MV-4-11 (cell line): ENCODE measurements at regions not wholly inside any gene's neighbourhood (a gene's known extent, or its start where the extent isn't known, plus 50 kb on each side); places are given as distances from the start of the nearest gene placed in this dataset.

Source experiments
- DNase-seq: peaks from one replicate; lab custom pipeline; 2025; lab: John Stamatoyannopoulos, UW

DNA sequence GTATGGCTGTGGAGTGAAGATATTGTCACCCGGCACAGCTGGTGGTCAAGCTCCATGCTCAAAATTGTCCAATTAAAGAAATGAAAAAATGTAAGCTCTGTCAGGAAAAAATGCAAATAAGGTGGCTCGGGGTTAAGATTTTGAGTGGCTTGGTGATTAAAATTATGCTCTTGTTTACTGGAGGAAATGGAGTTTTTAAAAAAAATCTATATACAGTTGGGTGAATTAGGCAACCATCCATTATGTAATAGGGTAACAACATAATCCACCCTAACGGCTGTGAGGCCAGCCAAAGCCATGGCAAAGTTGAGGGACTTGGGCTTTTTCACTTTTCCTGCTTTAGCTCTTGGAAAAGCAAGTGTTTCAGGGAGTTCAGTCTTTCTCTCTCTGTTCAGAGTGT is 260.8 kb upstream of the HABP2 start:
- DNase-seq, result peak; percentile 91

DNA sequence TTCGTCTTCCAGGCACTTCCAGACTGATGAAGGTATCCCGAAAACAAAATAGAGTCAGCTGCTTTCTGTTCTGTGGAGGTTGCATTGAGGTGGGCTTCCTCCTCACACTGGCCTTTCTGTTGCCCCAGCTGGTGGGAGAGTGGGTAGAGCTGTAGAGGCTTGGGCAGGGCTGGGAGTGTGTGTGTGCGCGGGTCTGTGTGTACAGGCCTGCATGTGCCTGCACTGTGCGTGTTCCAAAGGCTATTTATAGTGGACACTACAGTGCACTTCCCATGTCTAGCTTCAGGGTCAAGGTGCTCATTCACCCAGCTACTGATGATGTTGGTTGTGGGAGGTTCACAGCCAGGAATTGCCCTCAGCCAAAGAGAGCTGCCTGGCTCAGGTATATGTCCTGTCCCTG is 260.1 kb upstream of the HABP2 start:
- DNase-seq, result peak; percentile 15

DNA sequence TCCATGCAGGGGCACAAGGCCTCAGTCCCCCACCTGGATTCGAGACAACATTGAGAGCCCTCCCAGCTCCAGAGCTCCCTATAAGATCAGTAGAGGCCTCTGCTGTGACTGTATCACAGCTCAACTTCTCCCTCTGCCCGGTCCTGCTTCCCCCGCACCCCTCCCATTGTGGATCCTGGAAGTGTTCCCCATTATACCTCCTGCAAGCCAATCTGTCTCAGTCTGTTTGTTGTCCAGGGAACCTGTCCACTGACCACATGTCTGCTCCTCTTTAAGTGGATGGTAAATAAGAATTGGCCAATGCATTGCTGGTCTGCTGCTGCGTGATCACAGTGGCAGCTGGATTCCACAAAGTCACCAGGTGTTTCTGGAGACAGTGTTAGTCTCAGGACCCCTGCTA is 259.7 kb upstream of the HABP2 start:
- DNase-seq, result no peak

DNA sequence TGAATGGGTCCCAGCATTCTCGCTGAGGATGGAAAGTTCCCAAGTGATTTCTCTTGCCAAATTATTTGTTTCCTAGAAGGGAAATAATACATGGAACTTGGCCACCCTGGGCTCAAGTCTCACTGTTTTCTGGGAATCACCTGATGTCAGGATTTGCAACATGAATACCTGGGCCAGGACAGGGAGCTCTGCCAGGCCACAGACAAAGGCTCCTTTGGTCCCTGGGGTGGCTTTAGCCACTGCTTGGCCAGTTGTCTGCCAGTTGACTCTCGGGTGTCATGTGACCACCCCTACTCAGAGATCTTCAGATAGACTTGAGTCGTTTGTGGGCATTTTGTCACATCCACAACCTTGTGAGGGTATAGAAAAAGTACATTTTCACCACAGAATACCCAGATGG is 258.0 kb upstream of the HABP2 start:
- DNase-seq, result no peak

DNA sequence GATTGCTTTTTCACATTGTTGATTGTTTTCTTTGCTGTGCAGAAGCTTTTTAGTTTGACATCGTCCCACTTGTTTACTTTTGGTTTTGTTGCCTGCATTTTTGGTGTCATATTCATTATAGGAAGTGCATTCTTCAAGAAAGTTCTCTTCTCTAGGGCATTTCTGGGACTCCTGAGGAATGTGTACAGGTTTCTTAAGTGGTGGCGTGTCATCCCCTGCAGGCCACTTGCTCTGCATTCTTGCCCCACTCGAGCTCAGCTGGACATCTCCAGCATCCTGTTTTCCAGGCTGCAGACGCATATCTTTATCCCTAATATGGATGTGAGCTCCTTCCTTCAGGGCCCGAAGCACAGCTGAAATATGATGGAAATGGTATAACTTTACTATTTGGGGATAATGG is 255.6 kb upstream of the HABP2 start:
- DNase-seq, result no peak

DNA sequence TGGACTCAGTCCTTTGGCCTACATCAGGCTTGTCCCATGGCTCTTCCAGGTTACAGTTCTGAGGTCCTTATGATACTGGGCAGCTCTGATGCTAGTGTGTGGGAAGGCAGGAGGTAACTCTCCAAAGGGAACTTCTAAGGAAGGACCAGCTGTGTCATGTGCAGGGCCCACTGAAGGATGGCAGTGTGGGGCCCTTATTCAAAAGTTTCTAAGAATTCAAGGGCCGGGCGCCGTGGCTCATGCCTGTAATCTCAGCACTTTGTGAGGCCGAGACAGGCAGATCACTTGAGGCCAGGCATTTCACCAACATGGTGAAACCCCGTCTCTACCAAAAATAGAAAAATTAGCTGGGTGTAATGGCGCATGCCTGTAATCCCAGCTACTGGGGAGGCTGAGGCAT is 254.2 kb upstream of the HABP2 start:
- no peak for DNase-seq

DNA sequence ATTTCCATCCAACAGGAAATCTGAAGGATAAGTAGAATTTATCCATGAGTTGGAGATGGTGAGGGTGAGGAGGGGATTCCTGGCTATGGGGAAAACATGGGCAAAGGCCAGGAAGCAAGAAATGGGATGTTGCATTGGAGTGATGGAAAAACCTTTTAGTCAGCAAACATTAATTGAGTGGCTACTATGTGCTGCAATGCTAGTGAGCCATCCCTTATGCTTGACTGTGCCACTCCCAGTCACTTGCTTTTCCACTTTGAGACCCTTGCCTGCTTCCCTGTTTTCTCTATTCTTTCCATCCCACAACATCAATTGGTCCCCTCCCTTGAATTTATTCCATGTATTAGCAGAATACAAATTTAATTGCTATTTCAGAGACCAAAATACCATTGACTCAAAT is 252.7 kb upstream of the HABP2 start:
- DNase-seq, result no peak

DNA sequence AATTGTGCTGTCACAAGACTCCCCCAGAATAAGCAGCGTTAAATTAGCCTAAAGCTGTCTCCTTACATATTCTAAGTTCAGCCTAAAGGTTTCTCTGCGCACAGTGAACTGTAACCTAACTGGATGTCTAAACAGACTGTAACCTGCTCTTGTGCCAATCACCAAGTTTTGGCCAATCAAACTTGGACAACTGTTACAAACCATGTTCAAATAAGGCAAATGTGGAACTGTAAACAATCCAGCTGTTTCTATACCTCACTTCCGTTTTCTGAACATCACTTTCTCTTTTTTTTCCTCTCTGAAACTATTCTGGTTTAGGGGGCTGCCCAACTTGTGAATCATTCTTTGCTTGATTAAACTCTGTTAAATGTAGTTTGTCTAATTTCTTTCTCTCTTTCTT is 252.2 kb upstream of the HABP2 start:
- peak; percentile 95 for DNase-seq

DNA sequence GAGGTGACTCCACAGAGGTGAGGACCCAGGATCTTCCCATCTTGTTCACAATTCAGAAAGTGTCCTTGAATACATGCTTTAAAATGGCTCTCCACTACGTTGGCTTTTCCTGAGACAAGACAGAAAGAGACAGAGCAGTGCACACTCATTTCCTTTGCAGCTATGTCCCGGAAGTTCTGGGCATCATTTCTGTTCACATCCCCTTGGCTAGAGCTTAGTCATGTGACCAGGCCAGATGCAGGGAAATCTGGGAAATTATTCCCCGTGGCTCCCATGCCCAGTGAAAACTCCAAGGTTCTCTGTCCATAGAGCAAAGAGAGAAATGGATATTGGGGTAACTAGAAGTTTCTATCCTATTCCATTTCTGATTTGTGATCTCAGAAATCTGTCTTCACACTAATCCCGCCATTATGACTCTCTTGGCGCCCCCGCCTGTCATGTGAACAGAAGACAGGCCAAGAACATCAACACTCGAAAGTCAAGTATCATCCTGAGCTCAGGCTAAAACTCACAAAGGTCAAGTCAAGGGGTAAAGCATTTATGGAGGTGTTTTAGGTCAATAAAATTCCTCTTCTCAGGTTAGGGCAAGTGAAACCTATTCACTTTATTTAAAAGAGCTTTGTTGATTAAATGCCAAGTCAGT is 251.4 kb upstream of the HABP2 start:
- no peak for DNase-seq

DNA sequence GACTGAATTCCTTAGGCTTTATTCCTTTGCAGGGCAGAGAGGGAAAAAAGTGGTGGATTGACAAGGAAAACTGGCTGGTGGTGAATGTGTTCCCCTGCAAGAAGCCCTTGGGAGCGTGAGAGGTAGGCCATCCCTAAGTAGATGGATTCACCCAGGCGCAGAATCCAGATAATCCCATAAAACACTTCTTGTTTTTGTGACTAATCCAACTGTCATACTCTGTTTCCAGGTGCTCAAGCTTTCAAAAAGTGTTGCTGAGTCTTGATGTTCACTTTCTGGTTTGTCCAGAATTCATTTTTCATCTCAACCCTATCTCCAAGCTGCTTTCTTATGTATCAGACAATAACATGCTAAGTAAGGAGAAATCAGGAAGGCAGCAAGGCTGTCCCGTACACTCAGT is 250.8 kb upstream of the HABP2 start:
- no peak for DNase-seq

DNA sequence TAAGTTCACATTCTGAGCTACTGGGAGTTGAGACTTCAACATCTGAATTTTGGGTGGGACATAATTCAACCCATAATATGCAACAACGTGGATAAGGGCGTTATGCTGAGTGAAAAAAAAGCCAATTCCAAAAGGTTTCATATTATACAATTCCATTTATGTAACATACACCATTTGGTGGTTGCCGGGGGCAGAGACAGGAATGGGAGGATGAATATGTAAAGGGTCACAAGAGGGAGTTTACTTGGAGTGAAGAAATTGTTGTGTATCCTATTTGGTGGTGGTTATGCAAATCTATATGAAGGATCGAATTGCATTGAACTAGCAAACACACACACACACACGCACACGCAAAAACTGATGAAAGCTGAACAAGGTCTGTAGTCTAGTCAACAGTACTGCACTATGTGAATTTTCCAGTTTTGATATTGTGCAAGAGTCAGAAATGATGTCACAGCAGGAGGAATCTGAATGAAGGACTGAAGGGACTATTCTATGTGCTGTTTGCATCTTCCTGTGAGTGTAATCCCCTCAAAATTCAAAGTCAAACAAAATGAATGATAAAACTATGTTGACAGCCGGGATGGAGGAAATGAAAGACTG is 249.2 kb upstream of the HABP2 start:
- DNase-seq, result peak; percentile 76

DNA sequence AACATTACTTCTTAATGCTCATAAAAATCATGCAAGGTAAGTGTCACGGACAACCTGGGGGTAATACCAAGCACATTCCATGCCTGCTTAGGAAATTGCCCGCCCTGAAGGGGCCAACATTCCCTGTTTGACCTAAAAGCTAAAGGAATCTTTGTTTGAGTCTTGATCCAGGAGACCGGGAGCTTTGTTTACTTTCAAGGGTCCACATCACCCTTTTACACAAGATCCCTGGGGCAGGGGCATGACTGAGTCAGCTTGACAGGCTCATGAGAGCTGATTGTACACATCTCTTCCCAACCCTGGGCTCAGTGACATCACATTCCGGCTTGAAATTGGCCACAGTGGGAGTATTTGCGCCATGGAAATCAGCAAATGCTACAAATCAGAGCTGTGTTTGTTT is 248.1 kb upstream of the HABP2 start:
- DNase-seq, result no peak

DNA sequence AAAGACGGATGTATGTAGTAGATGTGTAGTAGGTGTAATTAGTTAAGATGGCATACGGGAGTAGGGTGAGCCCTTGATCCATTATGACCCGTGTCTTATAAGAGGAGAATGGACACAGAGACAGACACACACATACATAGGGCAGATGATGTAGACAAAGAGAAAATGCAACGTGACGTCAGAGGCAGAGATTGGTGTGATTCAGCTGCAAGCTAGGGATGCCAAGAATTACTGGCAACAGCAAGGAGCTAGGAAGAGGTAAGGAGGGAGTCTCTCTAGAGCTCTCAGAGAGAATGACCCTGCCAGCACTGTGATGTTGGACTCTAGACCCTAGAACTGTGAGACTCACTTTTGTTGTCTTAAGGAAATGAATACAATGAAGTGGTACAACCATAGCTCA is 247.0 kb upstream of the HABP2 start:
- DNase-seq, result no peak

DNA sequence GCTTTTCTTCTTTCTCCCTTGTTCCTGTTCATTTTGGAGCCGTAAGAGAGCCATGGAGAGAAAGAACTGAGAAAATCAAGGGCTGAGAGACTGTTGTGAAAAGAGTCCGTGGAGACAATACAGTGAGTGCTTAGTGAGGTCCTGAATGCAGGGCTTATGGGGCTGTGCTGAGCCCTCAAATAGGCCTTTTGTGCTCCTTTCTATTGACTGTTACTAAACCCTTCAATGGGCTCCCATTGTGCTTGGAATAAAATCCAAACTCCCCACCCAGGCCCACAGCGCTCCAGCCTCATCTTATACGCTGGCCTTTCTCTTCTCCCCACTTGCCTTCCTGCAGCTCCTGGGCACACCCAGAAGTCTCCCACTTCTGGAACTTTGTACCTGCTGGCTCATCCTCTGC is 243.1 kb upstream of the HABP2 start:
- DNase-seq, result no peak

DNA sequence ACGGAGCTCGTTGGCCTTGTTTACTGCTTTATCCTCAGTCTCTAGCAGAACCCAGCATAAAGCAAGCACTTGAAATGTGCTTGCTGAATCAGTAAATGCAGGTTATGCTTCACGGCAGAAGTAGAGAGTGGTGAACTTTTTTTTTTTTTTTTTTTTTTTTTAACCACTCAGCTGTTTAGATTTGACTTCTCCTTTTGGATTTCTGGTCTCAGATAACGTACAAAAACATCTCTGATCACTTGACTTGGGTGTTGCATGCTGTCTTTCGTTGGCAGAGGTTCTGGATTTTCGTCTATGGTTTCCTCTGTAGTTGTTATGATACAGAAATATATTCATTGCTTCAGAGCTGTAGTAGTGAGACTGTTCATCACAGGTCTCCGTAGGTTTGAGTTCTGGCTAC is 242.5 kb upstream of the HABP2 start:
- DNase-seq, result peak; percentile 48

DNA sequence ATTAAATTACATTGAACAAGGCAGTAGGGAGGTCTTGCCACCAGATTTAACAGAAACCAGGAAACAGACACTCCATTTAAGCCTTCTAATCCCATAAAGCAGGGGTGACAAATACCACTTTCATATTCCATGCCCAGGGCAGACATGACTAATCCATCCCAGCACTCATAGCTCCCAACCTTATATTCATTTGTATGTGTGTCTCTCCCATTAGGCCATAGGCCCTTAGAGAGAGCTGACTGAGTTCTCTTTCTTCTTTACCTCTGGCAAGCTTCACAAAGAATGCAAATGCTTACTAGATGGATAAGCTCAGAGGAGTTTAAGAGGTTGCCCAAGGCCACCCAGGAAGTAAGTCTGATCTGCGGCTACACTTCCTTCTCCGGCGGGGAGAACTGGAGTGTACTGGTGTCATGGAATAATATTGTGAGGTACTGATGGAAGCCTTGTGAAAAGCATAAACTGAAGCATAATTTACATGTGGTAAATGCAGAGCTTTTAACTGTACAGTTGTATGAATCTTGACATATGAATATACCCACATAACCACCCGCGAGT is 239.7 kb upstream of the HABP2 start:
- peak; percentile 68 for DNase-seq

DNA sequence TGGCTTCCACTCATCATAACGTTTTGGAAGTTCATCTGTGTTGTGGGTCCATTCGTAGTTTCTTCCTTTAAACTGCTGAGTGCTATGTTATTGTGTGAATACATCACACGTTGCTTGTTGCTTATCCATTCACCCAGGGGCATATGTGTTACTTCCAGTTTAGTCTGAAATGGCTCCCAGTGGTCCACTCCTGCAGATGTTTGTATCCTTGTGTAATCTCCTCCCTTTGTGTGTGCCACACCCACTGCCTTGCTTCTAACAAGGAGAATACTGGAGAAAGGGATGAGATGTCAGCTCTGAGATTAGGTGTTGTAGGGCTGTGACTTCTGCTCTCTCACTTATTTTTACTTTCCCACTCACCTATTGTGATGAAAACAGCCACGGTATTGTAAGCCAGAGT is 239.1 kb upstream of the HABP2 start:
- DNase-seq, result no peak

DNA sequence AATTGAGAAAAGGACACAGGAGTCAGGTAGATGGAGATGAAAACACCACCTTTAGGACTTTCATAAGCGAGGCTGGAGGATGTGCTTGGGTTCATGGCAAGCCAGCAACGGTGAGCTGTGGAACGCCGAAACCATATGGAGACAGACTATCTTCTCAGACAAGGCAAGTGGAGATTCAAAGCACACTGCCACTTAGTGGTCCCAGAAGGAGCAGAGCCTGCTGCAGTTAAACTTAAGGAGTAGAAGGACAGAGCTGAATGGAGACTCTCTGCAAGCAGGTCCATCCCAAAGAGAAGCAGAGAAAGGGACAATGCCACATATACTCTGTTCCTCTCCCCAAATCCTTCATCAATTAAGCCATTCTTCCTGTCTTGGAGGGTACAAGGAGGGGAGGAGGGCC is 236.3 kb upstream of the HABP2 start:
- no peak for DNase-seq

DNA sequence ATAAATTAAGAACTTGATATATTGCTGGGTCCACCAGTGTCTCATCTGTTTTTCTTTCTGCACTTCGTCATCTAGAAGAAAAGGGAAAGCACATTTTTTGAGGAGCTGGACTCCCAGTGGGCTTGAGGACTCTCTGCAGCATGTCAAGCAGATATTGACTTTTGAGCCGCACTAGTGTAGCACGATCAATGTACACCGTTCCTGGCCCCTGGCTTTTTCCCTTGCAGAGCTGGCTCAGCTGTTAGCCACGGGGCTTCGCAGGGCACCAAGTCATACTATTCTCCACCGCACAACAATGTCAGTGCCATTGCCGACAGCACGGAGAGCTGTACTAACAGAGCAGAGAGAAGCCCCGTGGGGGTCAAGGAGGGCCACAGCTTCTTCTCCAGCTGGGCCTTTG is 235.4 kb upstream of the HABP2 start:
- DNase-seq, result no peak

DNA sequence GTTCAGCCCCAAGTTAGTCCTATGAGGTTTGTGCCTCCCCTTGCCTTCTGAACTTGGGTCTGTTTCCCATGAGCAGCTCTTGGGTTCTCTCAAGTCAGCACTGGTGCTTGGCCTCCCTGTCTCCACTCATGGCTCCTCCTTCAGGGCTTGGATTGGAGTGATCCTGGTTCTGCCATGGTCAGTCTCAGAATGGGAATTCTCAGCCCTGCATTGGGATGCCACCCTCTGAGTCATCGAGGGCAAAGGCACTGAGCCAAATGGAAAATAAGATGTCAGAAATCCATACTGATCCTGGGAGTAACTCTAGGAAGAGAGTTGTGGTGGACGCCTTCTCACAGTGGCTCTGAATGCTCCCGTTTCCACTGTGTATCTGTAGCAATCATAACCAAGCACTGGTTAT is 233.4 kb upstream of the HABP2 start:
- no peak for DNase-seq

DNA sequence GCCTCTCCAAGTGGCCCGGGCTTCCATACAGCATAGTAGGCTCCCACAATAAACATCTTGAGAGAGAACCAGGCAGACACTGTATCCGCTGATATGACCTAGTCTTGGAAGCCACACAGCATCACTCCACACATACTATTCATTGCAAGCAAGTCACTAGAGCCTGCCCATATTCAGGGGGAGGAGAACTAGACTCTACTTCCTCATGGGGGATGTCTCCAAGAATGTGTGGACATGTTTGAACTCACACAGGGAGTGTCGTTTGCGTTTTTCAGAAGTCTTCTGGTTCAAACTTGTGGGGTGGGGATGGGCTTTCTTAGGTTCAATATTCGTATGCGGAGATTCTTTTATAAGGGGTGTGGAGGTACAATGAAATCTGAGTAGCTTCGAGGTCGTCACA is 232.6 kb upstream of the HABP2 start:
- DNase-seq, result peak; percentile 49

DNA sequence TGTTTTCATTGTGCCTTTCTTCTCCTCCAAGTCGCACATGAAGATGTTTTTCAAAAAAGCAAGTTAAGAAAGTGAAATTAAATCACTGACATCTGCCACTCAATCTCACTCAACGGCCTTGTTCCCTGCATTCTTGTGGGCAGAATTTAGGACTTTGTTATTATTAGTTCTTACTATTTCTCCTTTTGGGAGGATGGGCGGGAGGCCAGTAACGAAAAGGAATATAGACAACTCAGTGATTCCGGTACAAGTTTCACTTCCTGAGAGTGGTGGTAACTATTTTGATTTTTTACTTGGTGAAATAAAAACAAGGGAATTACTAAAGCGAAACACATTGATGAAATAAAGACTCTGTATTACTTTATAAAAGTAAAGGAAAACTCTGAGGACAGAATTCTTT is 231.9 kb upstream of the HABP2 start:
- peak; percentile 85 for DNase-seq

DNA sequence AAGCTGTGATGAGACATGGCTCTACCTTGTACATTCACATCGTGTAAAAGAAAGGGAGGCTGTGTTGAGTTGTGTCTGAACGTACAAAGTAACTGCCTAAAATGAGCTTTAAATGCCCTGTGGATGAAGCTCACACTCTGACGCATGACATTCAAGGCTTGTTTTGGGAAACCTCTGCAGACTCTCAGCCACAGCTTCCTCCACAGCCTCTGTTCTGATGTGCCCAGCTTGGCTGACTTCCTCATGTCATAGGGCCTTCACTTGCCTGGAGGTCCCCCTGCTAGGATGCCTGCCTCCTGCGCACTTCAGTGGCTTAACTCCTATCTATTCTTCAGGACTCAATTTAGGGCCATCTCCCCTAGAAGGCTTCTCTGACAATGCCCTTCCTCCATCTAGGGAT is 230.0 kb upstream of the HABP2 start:
- DNase-seq, result peak; percentile 82

DNA sequence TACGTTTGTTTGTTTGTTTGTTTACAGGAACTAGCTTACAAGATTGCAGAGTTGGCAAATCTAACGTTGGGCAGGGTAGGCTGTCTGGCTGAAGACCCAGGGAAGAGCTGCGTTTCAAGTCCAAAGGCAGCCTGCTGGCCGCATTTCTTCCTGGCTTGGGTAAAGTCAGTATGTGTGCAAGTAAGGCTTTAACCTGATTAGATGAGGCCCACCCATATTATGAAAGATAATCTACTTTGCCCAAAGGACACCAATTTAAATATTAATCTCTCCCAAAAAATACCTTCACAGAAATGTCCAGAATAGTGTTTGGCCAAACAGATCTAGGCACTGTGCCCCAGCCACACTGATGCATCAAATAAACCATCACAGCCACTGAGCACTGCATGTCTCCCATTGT is 228.9 kb upstream of the HABP2 start:
- DNase-seq, result no peak
